Lower leg skin (tissue), 4 donors: ENCODE measurements at regions not wholly inside any gene's neighbourhood (a gene's known extent, or its start where the extent isn't known, plus 50 kb on each side); places are given as distances from the start of the nearest gene placed in this dataset.

ENCODE experiments used
- DNase-seq, 2 donors: peaks; one replicate each; pipeline ENCODE4 v3.0.0-alpha.2; 2019; ENCODE audit warnings: low spot score in 2 of 2
- H3K4me3 ChIP-seq: fragments of 200-600 bp; sonication (generic); 2 replicates; pipeline ENCODE4 v1.5.1; 2017; ENCODE audit warnings: mild to moderate bottlenecking, low read depth; ENCODE audit not compliant: poor library complexity, severe bottlenecking
- CTCF ChIP-seq, 3 donors: fragments of 450-650 bp; IDR thresholded peaks; one replicate each; pipeline ENCODE4 v1.5.1; 2016; ENCODE audit warnings: antibody characterized with exemption in 3 of 3, mild to moderate bottlenecking in 3 of 3, moderate library complexity in 2 of 3
- POLR2A ChIP-seq, 2 donors: fragments of 450-650 bp; IDR thresholded peaks; one replicate each; pipeline ENCODE4 v1.6.1; 2016 to 2017; ENCODE audit warnings: antibody characterized with exemption in 2 of 2, mild to moderate bottlenecking in 1 of 2, moderate library complexity in 1 of 2
- WGBS, 2 donors: methylation state at CpG; one replicate each; pipeline ENCODE4 v1.1.5; 2018; 5-methylcytosine and 5-hydroxymethylcytosine counted together
- intact Hi-C: fragments of 100-400 bp; cut with DNase I; formaldehyde crosslinking; loops from one replicate; pipeline ENCODE4 v1.15.0; 2023; ENCODE audit warnings: low total_unique reads

- 73 to 86% methylated on average over 1 of the region's 1 CpG for WGBS, 2 donors
- TF ChIP-seq CTCF (IDR thresholded peaks at IDR 0.05) (no peak), POLR2A (IDR thresholded peaks at IDR 0.05) (no peak)
- DNase-seq: no peak
- intact Hi-C loops: no loop called here
- no peak overlapping the region for H3K4me3 ChIP-seq
Observed at GRCh38 chr7:119918185-119918584, 354.8 kb upstream of the KCND2 start.

GRCh38 chr7:119919986-119920385, 353.0 kb upstream of the KCND2 start:
- intact Hi-C loops: no loop called here
- DNase-seq: no peak
- H3K4me3 ChIP-seq: no peak overlapping the region
- TF ChIP-seq CTCF (IDR thresholded peaks at IDR 0.05) (no peak), POLR2A (IDR thresholded peaks at IDR 0.05) (no peak)

- DNase-seq: no peak
- no peak overlapping the region for H3K4me3 ChIP-seq
- intact Hi-C loops: no loop called here
- TF ChIP-seq POLR2A (IDR thresholded peaks at IDR 0.05) (no peak), CTCF (IDR thresholded peaks at IDR 0.05) (no peak)
- WGBS, 2 donors: 43 to 60% methylated on average over 5 of the region's 5 CpGs
Observed at GRCh38 chr7:119925581-119926289, 347.2 kb upstream of the KCND2 start.

GRCh38 chr7:119929891-119930290, 343.1 kb upstream of the KCND2 start:
- H3K4me3 ChIP-seq: no peak overlapping the region
- WGBS, 2 donors: 70% methylated on average over 3 of the region's 3 CpGs
- no peak for DNase-seq
- intact Hi-C loops: no loop called here
- no peak for TF ChIP-seq POLR2A (IDR thresholded peaks at IDR 0.05)
- TF ChIP-seq CTCF (IDR thresholded peaks at IDR 0.05): no peak

GRCh38 chr7:119931230-119931824, 341.6 kb upstream of the KCND2 start:
- no peak for TF ChIP-seq CTCF (IDR thresholded peaks at IDR 0.05)
- intact Hi-C loops: no loop called here
- WGBS, 2 donors: 84 to 100% methylated on average over 1 of the region's 1 CpG
- DNase-seq: no peak
- no peak overlapping the region for H3K4me3 ChIP-seq
